B cell (primary cell): ENCODE measurements at regions not wholly inside any gene's neighbourhood (a gene's known extent, or its start where the extent isn't known, plus 50 kb on each side); places are given as distances from the start of the nearest gene placed in this dataset.

Experiments used
- ATAC-seq: fragments of 200-7000 bp; cut with Tn5 transposase; one replicate; pipeline ENCODE4 v1.10.0; 2021; ENCODE audit warnings: low read depth, mild to moderate bottlenecking, moderate number of reproducible peaks, moderate library complexity
- CTCF ChIA-PET: fragments of 350-600 bp; sonication (Branson Sonifier 250); formaldehyde crosslinking; loops from one replicate; lab custom pipeline; 2021; ENCODE audit warnings: antibody characterized with exemption, inconsistent platforms; lab: Charles Lee
- POLR2A ChIA-PET: fragments of 350-600 bp; sonication (Branson Sonifier 250); formaldehyde crosslinking; loops from one replicate; lab custom pipeline; 2021; ENCODE audit warnings: antibody characterized with exemption; lab: Charles Lee
- DNase-seq: peaks from one replicate; pipeline ENCODE4 v3.0.0; 2013
- H2AFZ ChIP-seq: 2 replicates; pipeline ENCODE4 v1.6.1; 2012; ENCODE audit warnings: mild to moderate bottlenecking, low read depth, low read length; ENCODE audit not compliant: insufficient read depth, poor library complexity, severe bottlenecking
- H3K27ac ChIP-seq, 2 donors: 1 replicate in 1 of 2; 2 replicates in 1 of 2; pipeline ENCODE4 v1.5.1; 2012 to 2013; ENCODE audit warnings: low read length in 2 of 2, mild to moderate bottlenecking in 2 of 2, moderate library complexity in 1 of 2
- H3K27me3 ChIP-seq, 4 experiments: fragments of 200-600 bp in 1 of 4; sonication (generic) in 1 of 4; replicated peaks in 1 of 4; 1 replicate in 2 of 4; 2 replicates in 2 of 4; pipeline versions ENCODE4 v1.6.1 to v1.7.0; 2013 to 2016; ENCODE audit warnings: low read length in 3 of 4, mild to moderate bottlenecking in 2 of 4, mixed read lengths in 1 of 4, moderate library complexity in 1 of 4; ENCODE audit not compliant: insufficient read depth in 4 of 4, control insufficient read depth in 3 of 4; ENCODE audit errors: control extremely low read depth in 1 of 4
- H3K36me3 ChIP-seq, 2 experiments: replicated peaks in 1 of 2; 1 replicate in 1 of 2; 2 replicates in 1 of 2; pipeline versions ENCODE4 v1.6.1 to v1.7.1; 2013; ENCODE audit warnings: low read length in 1 of 2; ENCODE audit not compliant: insufficient read depth in 2 of 2, control insufficient read depth in 1 of 2; ENCODE audit errors: control extremely low read depth in 1 of 2, extremely low read depth in 1 of 2
- H3K4me1 ChIP-seq, 2 donors: fragments of 200-600 bp in 1 of 2; sonication (generic) in 1 of 2; 1 replicate in 1 of 2; 2 replicates in 1 of 2; pipeline versions ENCODE4 v1.5.1 to v1.6.1; 2013 to 2017; ENCODE audit warnings: low read length in 2 of 2; ENCODE audit not compliant: control insufficient read depth in 2 of 2, insufficient read depth in 2 of 2
- H3K4me2 ChIP-seq: replicated peaks from 2 replicates; pipeline ENCODE3; 2012; ENCODE audit warnings: mild to moderate bottlenecking, low read depth, low read length; ENCODE audit not compliant: poor library complexity, severe bottlenecking
- H3K4me3 ChIP-seq, 5 experiments: fragments of 200-600 bp in 1 of 5; sonication (generic) in 1 of 5; 1 replicate in 3 of 5; 2 replicates in 2 of 5; pipeline versions ENCODE4 v1.5.1 to v1.7.0; 2011 to 2016; ENCODE audit warnings: low read length in 4 of 5, mild to moderate bottlenecking in 4 of 5, low read depth in 2 of 5, control low read depth in 1 of 5, moderate library complexity in 1 of 5; ENCODE audit not compliant: insufficient read depth in 1 of 5; ENCODE audit errors: control extremely low read depth in 1 of 5, extremely low read depth in 1 of 5
- H3K79me2 ChIP-seq: fragments of 200-600 bp; sonication (generic); one replicate; pipeline ENCODE4 v1.6.0; 2016; ENCODE audit warnings: low read length; ENCODE audit not compliant: control insufficient read depth, insufficient read depth
- H3K9ac ChIP-seq: fragments of 200-600 bp; sonication (generic); 2 replicates; pipeline ENCODE4 v1.6.1; 2017; ENCODE audit warnings: mild to moderate bottlenecking, low read length, moderate library complexity
- H3K9me3 ChIP-seq, 3 donors: one replicate each; pipeline versions ENCODE4 v1.6.1 to v1.7.1; 2013; ENCODE audit warnings: low read length in 2 of 3; ENCODE audit not compliant: control insufficient read depth in 2 of 3, insufficient read depth in 1 of 3; ENCODE audit errors: control extremely low read depth in 1 of 3
- H4K20me1 ChIP-seq: 2 replicates; pipeline ENCODE4 v1.6.0; 2012; ENCODE audit warnings: mild to moderate bottlenecking, low read length; ENCODE audit not compliant: insufficient read depth, control insufficient read depth, poor library complexity, severe bottlenecking
- H3K27ac Mint-ChIP-seq: one replicate; pipeline ENCODE4 v1.8.0; 2021; ENCODE audit warnings: mixed read lengths
- H3K27me3 Mint-ChIP-seq: one replicate; pipeline ENCODE4 v1.8.0; 2021; ENCODE audit warnings: mixed read lengths
- H3K4me1 Mint-ChIP-seq: one replicate; pipeline ENCODE4 v1.8.0; 2021; ENCODE audit warnings: mixed read lengths
- H3K4me3 Mint-ChIP-seq: one replicate; pipeline ENCODE4 v1.8.0; 2021; ENCODE audit warnings: mixed read lengths
- H3K9me3 Mint-ChIP-seq: one replicate; pipeline ENCODE4 v1.8.0; 2022; ENCODE audit warnings: mixed read lengths; ENCODE audit not compliant: insufficient read depth
- EZH2 ChIP-seq: IDR thresholded peaks from 2 replicates; pipeline ENCODE4 v1.6.1; 2012; ENCODE audit warnings: borderline replicate concordance, low read depth, mild to moderate bottlenecking, moderate library complexity, low read length; ENCODE audit not compliant: insufficient read depth, poor library complexity, severe bottlenecking
- WGBS: methylation state at CpG from one replicate; pipeline ENCODE4 v1.1.5; 2013; ENCODE audit warnings: missing lambda C conversion rate; ENCODE audit not compliant: insufficient coverage; 5-methylcytosine and 5-hydroxymethylcytosine counted together
- intact Hi-C: fragments of 100-400 bp; cut with micrococcal nuclease; formaldehyde crosslinking; loops from one replicate; pipeline ENCODE4 v1.10.0; 2022
- TF ChIP-seq, protein P1 (sequence below): fragments of 200-600 bp; IDR thresholded peaks from one replicate; pipeline ENCODE4 v1.8.0; 2022; ENCODE audit warnings: antibody characterized with exemption, mild to moderate bottlenecking

DNA sequence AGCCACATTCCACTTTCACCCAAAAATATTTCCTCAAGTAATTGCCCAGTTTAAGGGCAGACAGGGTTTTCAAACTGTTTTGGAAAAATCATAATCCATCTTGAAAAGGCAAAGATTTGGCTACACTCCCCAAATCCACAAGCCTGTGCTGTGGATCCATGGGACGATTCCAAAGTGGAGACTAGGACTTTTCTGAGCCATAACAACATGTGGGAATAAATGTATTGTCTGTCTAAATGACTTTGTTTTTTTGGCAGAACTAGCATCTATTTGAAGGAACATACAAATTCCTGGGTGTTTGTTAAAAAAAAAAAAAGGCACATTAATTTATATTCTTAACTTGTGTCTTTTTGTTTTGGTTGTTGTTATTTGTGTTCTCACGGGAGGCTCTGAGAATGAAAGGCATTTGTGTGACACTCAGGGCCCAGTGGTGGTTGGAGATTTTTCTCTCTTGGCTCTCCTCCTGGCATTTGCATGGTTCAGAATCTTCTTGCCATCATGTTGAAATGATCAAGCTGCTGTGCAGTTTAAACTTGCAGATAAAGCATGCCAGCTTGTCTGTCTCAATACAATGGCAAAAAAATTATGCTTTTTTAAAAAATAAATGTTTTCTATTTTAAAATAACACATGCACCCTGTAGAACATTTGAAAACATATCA lies 277.4 kb downstream of the EN1 start:
- no peak for ATAC-seq
- Histone ChIP-seq H3K27ac (no peak overlapping the region), H3K27me3 (no peaks in the 10 kb centered on the region), H3K9ac (no peak overlapping the region), H3K9me3 (no peaks in the 10 kb centered on the region), H4K20me1 (no peaks in the 10 kb centered on the region), H3K4me3 (no peak overlapping the region), H3K79me2 (no peaks in the 10 kb centered on the region), H2AFZ (no peak overlapping the region), H3K36me3 (no peaks in the 10 kb centered on the region), H3K4me2 (no peak overlapping the region), H3K4me1 (no peaks in the 10 kb centered on the region)
- POLR2A ChIA-PET = interaction anchor here (0.7 kb wide), 1 partner anchor 29 kb away, joined by 5 read pairs; no protein-coding TSS in a partner anchor
- TF ChIP-seq EZH2 = no peak
- TF ChIP-seq, protein P1, sequence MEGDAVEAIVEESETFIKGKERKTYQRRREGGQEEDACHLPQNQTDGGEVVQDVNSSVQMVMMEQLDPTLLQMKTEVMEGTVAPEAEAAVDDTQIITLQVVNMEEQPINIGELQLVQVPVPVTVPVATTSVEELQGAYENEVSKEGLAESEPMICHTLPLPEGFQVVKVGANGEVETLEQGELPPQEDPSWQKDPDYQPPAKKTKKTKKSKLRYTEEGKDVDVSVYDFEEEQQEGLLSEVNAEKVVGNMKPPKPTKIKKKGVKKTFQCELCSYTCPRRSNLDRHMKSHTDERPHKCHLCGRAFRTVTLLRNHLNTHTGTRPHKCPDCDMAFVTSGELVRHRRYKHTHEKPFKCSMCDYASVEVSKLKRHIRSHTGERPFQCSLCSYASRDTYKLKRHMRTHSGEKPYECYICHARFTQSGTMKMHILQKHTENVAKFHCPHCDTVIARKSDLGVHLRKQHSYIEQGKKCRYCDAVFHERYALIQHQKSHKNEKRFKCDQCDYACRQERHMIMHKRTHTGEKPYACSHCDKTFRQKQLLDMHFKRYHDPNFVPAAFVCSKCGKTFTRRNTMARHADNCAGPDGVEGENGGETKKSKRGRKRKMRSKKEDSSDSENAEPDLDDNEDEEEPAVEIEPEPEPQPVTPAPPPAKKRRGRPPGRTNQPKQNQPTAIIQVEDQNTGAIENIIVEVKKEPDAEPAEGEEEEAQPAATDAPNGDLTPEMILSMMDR = no peak
- no peak overlapping the region for H3K4me3 Mint-ChIP-seq
- intact Hi-C loops = no loop called here
- no peak overlapping the region for H3K27ac Mint-ChIP-seq
- peaks cover 6% of the 10 kb centered on the region for H3K27me3 Mint-ChIP-seq
- H3K9me3 Mint-ChIP-seq = no peaks in the 10 kb centered on the region
- H3K4me1 Mint-ChIP-seq = no peaks in the 10 kb centered on the region
- CTCF ChIA-PET = no interaction called here
- 73% methylated on average over 2 of the region's 2 CpGs for WGBS
- no peak for DNase-seq

DNA sequence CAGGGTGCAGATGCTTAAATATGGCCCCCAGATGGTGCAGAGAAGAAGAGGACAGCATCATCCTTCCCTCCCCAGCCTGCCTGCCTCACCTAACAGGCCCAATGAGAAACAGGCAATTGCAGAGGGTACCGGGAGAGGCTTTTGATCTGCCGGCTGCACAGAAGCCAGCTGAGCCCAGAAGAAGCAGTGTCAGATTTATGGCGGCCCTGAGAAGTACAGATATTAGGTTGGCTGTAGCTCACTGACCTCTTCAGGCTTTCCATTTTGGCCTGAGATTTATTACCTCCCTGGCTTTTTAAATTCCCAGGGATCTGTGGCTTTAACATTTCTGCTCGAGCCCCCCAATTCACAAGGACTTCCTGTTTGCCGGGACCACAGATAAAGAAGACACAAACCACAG lies 278.7 kb downstream of the EN1 start:
- 21% methylated on average over 3 of the region's 5 CpGs for WGBS
- H3K4me2 ChIP-seq = no peak overlapping the region
- Mint-ChIP-seq H3K4me1 (no peaks in the 10 kb centered on the region), H3K27me3 (peaks cover 6% of the 10 kb centered on the region), H3K4me3 (no peak overlapping the region), H3K27ac (no peak overlapping the region), H3K9me3 (no peaks in the 10 kb centered on the region)
- H3K27ac ChIP-seq = no peak overlapping the region
- ATAC-seq (no peak), DNase-seq (no peak)
- H3K9ac ChIP-seq = no peak overlapping the region
- H3K4me1 ChIP-seq = no peaks in the 10 kb centered on the region
- H3K9me3 ChIP-seq = no peaks in the 10 kb centered on the region
- H3K36me3 ChIP-seq = no peaks in the 10 kb centered on the region
- intact Hi-C loops = no loop called here
- H3K27me3 ChIP-seq = no peaks in the 10 kb centered on the region
- no peak overlapping the region for H3K4me3 ChIP-seq
- no peaks in the 10 kb centered on the region for H3K79me2 ChIP-seq
- POLR2A ChIA-PET = no interaction called here
- no peaks in the 10 kb centered on the region for H4K20me1 ChIP-seq
- CTCF ChIA-PET = no interaction called here
- H2AFZ ChIP-seq = no peak overlapping the region
- no peak for TF ChIP-seq EZH2
- TF ChIP-seq, protein P1 = no peak
